Panc1 (cell line): ENCODE measurements at regions not wholly inside any gene's neighbourhood (a gene's known extent, or its start where the extent isn't known, plus 50 kb on each side); places are given as distances from the start of the nearest gene placed in this dataset.

Experiments used
- POLR2AphosphoS5 ChIP-seq: IDR thresholded peaks from 2 replicates; pipeline ENCODE4 v1.6.1; 2012; ENCODE audit warnings: mild to moderate bottlenecking, low read depth, low read length, moderate library complexity
- REST ChIP-seq, 2 experiments: IDR thresholded peaks; 2 replicates each; pipeline ENCODE4 v1.6.1; 2011 to 2012; ENCODE audit warnings: low read depth in 2 of 2, control low read depth in 1 of 2, low read length in 1 of 2, mild to moderate bottlenecking in 1 of 2, moderate library complexity in 1 of 2; ENCODE audit not compliant: insufficient read depth in 1 of 2
- SIN3A ChIP-seq: IDR thresholded peaks from 2 replicates; pipeline ENCODE4 v1.6.1; 2012; ENCODE audit warnings: low read depth, mild to moderate bottlenecking, low read length, moderate library complexity, borderline replicate concordance; ENCODE audit not compliant: insufficient read depth
- TCF7L2 ChIP-seq: IDR thresholded peaks from 2 replicates; pipeline ENCODE4 v1.6.1; 2011; ENCODE audit warnings: mild to moderate bottlenecking, low read depth, low read length, inconsistent platforms
- TF ChIP-seq, protein P1 (sequence below): fragments of 450-650 bp; IDR thresholded peaks from 2 replicates; pipeline ENCODE4 v1.5.1; 2017; ENCODE audit warnings: mild to moderate bottlenecking

- TF ChIP-seq, protein P1, sequence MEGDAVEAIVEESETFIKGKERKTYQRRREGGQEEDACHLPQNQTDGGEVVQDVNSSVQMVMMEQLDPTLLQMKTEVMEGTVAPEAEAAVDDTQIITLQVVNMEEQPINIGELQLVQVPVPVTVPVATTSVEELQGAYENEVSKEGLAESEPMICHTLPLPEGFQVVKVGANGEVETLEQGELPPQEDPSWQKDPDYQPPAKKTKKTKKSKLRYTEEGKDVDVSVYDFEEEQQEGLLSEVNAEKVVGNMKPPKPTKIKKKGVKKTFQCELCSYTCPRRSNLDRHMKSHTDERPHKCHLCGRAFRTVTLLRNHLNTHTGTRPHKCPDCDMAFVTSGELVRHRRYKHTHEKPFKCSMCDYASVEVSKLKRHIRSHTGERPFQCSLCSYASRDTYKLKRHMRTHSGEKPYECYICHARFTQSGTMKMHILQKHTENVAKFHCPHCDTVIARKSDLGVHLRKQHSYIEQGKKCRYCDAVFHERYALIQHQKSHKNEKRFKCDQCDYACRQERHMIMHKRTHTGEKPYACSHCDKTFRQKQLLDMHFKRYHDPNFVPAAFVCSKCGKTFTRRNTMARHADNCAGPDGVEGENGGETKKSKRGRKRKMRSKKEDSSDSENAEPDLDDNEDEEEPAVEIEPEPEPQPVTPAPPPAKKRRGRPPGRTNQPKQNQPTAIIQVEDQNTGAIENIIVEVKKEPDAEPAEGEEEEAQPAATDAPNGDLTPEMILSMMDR, result no peak
- no peak for TF ChIP-seq POLR2AphosphoS5
- TF ChIP-seq SIN3A, result no peak
- no peak for TF ChIP-seq REST (IDR thresholded peaks at IDR 0.05; ENCODE audit: insufficient read depth in 1 of 2, low read depth in 2 of 2, low read length in 1 of 2)
- no peak for TF ChIP-seq TCF7L2
Measured at GRCh38 chr19:27889156-27889555, 1323.8 kb downstream of the UQCRFS1 start.
